Duodenal mucosa (tissue), 2 donors: ENCODE measurements at regions not wholly inside any gene's neighbourhood (a gene's known extent, or its start where the extent isn't known, plus 50 kb on each side); places are given as distances from the start of the nearest gene placed in this dataset.
"Not testable (repeated sequence)": the region's sequence is repeated elsewhere in the genome, so short reads cannot be mapped to it uniquely, and the experiment has no call there.

ENCODE experiments used
- H3K27ac ChIP-seq: one replicate; pipeline ENCODE4 v1.7.0; 2013; ENCODE audit warnings: low read depth, low read length
- H3K27me3 ChIP-seq, 2 donors: one replicate each; pipeline ENCODE4 v1.7.0; 2013; ENCODE audit warnings: low read length in 2 of 2, control low read depth in 1 of 2; ENCODE audit not compliant: insufficient read depth in 2 of 2, control insufficient read depth in 1 of 2
- H3K36me3 ChIP-seq, 2 donors: one replicate each; pipeline ENCODE4 v1.7.0; 2013; ENCODE audit warnings: low read length in 2 of 2, control low read depth in 1 of 2; ENCODE audit not compliant: insufficient read depth in 2 of 2, control insufficient read depth in 1 of 2
- H3K4me1 ChIP-seq, 2 donors: one replicate each; pipeline ENCODE4 v1.7.0; 2013; ENCODE audit warnings: low read length in 2 of 2, control low read depth in 1 of 2; ENCODE audit not compliant: insufficient read depth in 2 of 2, control insufficient read depth in 1 of 2
- H3K4me3 ChIP-seq, 2 donors: one replicate each; pipeline ENCODE4 v1.7.0; 2013; ENCODE audit warnings: low read length in 2 of 2, low read depth in 1 of 2
- H3K9ac ChIP-seq, 2 donors: one replicate each; pipeline ENCODE4 v1.7.0; 2013; ENCODE audit warnings: low read length in 2 of 2, low read depth in 1 of 2
- H3K9me3 ChIP-seq, 2 donors: one replicate each; pipeline ENCODE4 v1.7.0; 2013; ENCODE audit warnings: low read length in 2 of 2, control low read depth in 1 of 2; ENCODE audit not compliant: control insufficient read depth in 1 of 2

DNA sequence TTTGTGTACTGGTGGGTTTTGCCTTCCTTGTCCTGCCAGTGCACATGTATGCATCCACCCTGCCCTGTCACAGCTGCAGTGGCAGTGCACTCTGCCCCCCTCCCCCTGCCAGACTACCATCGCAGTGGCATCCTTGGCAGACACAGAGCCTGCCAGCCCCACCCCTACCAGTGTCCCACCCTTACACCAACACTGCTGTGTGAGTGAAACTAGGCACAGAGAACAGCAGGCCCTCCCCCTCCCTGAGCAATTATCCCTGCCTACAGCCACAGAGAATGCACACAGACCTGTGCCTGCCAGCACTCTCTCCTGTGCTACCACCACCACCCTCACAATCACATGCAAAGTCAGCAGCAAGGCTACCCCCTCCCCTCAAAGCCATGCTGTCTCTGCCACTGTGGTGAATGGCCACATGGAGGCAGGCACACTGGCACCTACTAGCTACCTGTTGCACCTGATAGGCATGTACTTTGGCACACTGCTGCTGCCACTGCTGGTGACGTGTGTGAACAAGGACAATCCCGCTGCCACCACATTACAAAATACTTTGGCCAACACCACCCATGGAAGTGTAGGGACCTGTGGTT lies 239.8 kb downstream of the CALCRL start:
- Histone ChIP-seq H3K9ac (no peak overlapping the region), H3K27me3 (no peaks in the 10 kb centered on the region), H3K27ac (no peak overlapping the region), H3K9me3 (no peaks in the 10 kb centered on the region), H3K4me1 (peaks cover 0 to 4% of the 10 kb centered on the region in 2 donors), H3K4me3 (no peak overlapping the region), H3K36me3 (no peaks in the 10 kb centered on the region)

- Histone ChIP-seq H3K9ac (no peak overlapping the region), H3K4me3 (no peak overlapping the region), H3K27ac (no peak overlapping the region), H3K27me3 (no peaks in the 10 kb centered on the region), H3K4me1 (peaks cover 0 to 4% of the 10 kb centered on the region in 2 donors), H3K9me3 (no peaks in the 10 kb centered on the region), H3K36me3 (no peaks in the 10 kb centered on the region)
Measured at GRCh38 chr2:187207126-187207525, 240.9 kb downstream of the CALCRL start.

- Histone ChIP-seq H3K9ac (no peak overlapping the region), H3K27me3 (no peaks in the 10 kb centered on the region), H3K9me3 (no peaks in the 10 kb centered on the region), H3K27ac (no peak overlapping the region), H3K4me3 (no peak overlapping the region), H3K4me1 (peaks cover 0 to 4% of the 10 kb centered on the region in 2 donors), H3K36me3 (no peaks in the 10 kb centered on the region)
Measured at GRCh38 chr2:187206471-187206870, 241.6 kb downstream of the CALCRL start.

DNA sequence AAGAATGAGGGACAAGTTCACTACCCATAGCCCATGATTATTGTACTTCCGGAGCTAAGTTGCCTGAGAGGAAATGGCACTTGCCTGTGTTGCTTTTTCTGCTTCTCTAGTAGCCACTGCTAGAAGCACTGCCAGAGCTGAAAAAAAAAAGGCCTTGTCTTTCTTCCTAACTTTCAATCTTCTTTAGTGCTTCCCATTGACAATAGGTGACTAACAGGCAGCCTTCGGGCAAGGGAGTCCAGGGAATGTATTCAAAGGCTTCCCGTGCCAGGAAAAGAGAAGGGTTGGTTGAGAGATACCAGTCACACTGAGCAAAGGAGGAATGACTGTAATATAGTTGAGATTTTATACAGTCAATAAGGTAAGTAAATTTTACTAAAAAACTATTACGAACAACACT lies 242.0 kb downstream of the CALCRL start:
- no peak overlapping the region for H3K9ac ChIP-seq
- no peak overlapping the region for H3K4me3 ChIP-seq
- H3K4me1 ChIP-seq: peaks cover 0 to 4% of the 10 kb centered on the region in 2 donors
- no peaks in the 10 kb centered on the region for H3K36me3 ChIP-seq
- no peaks in the 10 kb centered on the region for H3K27me3 ChIP-seq
- H3K27ac ChIP-seq: no peak overlapping the region
- H3K9me3 ChIP-seq: no peaks in the 10 kb centered on the region

DNA sequence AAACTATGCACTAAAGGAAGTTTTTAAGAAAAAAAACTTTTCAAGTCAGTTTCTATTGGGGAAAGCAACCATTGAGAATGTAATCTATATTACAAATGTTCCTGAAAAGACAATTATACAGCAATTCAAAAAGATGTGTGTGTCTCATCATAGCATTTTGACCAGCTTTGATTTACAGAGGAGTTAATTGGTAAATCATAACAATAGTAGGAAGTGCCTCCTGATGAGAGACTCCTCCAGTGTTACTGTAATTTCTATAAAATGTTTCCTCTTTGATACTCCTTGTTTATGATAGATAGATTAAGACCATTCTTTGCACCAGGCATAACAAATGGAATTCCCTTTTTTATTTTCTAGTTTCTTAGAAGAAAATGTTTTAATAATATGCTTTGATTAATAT lies 249.9 kb downstream of the CALCRL start:
- H3K9me3 ChIP-seq: no peaks in the 10 kb centered on the region
- H3K9ac ChIP-seq: no peak overlapping the region
- no peak overlapping the region for H3K4me3 ChIP-seq
- no peaks in the 10 kb centered on the region for H3K27me3 ChIP-seq
- H3K4me1 ChIP-seq: no peaks in the 10 kb centered on the region
- no peaks in the 10 kb centered on the region for H3K36me3 ChIP-seq
- no peak overlapping the region for H3K27ac ChIP-seq

- H3K9ac ChIP-seq: no peak overlapping the region
- no peaks in the 10 kb centered on the region for H3K27me3 ChIP-seq
- no peak overlapping the region for H3K4me3 ChIP-seq
- no peaks in the 10 kb centered on the region for H3K9me3 ChIP-seq
- no peaks in the 10 kb centered on the region for H3K36me3 ChIP-seq
- no peak overlapping the region for H3K27ac ChIP-seq
- peaks cover 0 to 2% of the 10 kb centered on the region in 2 donors for H3K4me1 ChIP-seq
Measured at GRCh38 chr2:187194049-187194448, 254.0 kb downstream of the CALCRL start.

DNA sequence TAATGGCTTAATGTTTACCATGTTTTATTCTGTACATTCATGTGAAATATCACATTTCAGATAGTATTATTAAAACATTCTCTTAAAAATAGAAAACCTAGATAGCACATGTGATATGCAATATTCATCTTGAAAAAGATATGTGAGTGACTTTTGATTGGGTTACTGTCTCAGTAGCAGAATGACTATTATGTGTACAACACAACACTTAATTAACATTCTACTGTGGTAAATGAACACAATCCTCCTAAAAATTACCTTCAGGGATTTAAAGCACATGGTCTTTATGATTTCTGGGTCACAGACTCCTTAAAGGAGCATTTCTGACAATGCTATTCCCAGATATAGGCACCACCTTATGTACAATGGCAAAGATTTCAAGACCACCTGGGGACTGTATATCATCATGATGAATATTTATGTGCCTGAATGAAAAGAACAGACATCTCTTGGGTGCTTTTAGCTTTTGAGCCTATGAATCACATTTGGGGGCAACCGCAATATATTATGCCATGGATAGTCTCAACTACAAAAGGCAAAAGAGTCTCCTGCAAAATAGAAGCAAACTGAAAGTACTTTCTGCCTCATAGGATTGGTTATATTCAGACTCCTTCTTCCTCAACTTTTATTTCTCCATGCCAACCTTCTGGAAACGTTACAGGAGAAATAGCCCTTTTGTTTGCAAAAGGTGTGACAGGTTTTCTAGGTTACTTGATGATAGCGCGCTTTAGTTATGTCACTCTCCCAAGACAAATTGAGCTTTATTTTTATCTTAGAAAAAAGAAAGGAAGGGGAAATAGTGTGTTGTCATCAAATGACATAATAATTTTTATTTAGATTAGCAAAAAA lies 259.0 kb downstream of the CALCRL start:
- H3K27ac ChIP-seq: no peak overlapping the region
- H3K4me3 ChIP-seq: no peak overlapping the region

DNA sequence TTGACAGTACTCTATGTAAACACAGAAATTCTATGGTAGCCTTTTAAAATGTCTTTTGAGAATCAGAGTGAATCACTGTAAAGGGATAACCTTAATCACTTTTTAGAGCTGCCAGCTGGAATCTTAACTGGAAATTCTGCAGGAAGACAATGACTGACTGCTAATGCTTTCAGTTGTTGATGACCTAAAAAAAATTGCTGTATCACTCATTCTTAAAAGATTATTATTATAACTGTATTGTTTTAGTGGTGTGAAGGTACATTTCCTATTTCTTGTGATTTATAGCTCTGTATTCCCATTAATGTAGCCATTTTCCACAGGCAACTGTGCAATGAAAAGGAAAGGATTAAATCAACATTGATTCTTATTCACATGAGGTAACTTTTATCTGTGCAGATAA lies 260.5 kb downstream of the CALCRL start:
- no peaks in the 10 kb centered on the region for H3K9me3 ChIP-seq
- H3K4me3 ChIP-seq: no peak overlapping the region
- H3K36me3 ChIP-seq: no peaks in the 10 kb centered on the region

More for the DNA sequence above, 259.0 kb downstream of the CALCRL start:
- no peaks in the 10 kb centered on the region for H3K36me3 ChIP-seq
- H3K9me3 ChIP-seq: no peaks in the 10 kb centered on the region
- peaks cover 0 to 5% of the 10 kb centered on the region in 2 donors for H3K4me1 ChIP-seq
- H3K9ac ChIP-seq: no peak overlapping the region
- H3K27me3 ChIP-seq: no peaks in the 10 kb centered on the region

DNA sequence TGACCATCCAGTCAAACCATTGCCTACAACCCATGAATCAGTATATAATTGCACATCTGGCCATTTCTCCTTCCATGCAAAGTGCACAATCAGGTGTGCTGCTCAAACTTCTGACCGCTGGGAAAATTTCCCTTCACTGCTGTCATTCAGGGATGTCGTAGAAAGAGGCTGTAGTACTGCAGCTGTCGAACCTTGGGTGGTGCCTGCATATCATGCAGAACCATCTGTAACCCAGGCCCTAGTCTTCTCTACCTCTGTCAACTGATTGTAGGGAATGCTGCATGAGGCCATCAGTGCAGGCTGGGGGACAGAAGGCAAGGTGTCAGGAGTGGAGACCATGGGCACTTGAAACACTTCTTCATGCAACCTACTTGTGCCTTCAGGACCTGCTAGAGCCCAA lies 267.5 kb downstream of the CALCRL start:
- Histone ChIP-seq H3K27ac (no peak overlapping the region), H3K36me3 (no peaks in the 10 kb centered on the region), H3K4me1 (no peaks in the 10 kb centered on the region), H3K9me3 (no peaks in the 10 kb centered on the region), H3K27me3 (no peaks in the 10 kb centered on the region), H3K4me3 (no peak overlapping the region), H3K9ac (no peak overlapping the region)

More for the DNA sequence above, 260.5 kb downstream of the CALCRL start:
- H3K27ac ChIP-seq: no peak overlapping the region
- H3K27me3 ChIP-seq: no peaks in the 10 kb centered on the region
- H3K9ac ChIP-seq: no peak overlapping the region
- peaks cover 0 to 5% of the 10 kb centered on the region in 2 donors for H3K4me1 ChIP-seq

GRCh38 chr2:187178876-187179275 lies 269.2 kb downstream of the CALCRL start:
- not testable (repeated sequence) for H3K4me3 ChIP-seq, H3K27ac ChIP-seq, H3K9me3 ChIP-seq, H3K9ac ChIP-seq, H3K36me3 ChIP-seq, H3K27me3 ChIP-seq, H3K4me1 ChIP-seq
